Endothelial cell of umbilical vein (primary cell): ENCODE measurements at regions not wholly inside any gene's neighbourhood (a gene's known extent, or its start where the extent isn't known, plus 50 kb on each side); places are given as distances from the start of the nearest gene placed in this dataset.

Source experiments
- CTCF ChIP-seq, 2 donors: IDR thresholded peaks; 1 replicate in 1 of 2; 2 replicates in 1 of 2; pipeline ENCODE4 v1.5.1; 2011; ENCODE audit warnings: low read length in 2 of 2, mild to moderate bottlenecking in 2 of 2, moderate library complexity in 2 of 2, control low read depth in 1 of 2, inconsistent platforms in 1 of 2, low read depth in 1 of 2; ENCODE audit not compliant: insufficient read depth in 1 of 2; ENCODE audit errors: extremely low read depth in 1 of 2
- EZH2 ChIP-seq: IDR thresholded peaks from 2 replicates; pipeline ENCODE4 v1.6.1; 2012; ENCODE audit warnings: borderline replicate concordance, low read depth, mild to moderate bottlenecking, moderate library complexity, low read length, inconsistent platforms; ENCODE audit not compliant: severe bottlenecking
- GATA2 ChIP-seq: IDR thresholded peaks from 2 replicates; pipeline ENCODE4 v1.7.0; 2011; ENCODE audit warnings: low read depth, mild to moderate bottlenecking, moderate library complexity, mixed read lengths, low read length; ENCODE audit not compliant: insufficient read length, insufficient read depth
- JUN ChIP-seq: IDR thresholded peaks from 2 replicates; pipeline ENCODE4 v1.6.1; 2011; ENCODE audit warnings: borderline replicate concordance, low read depth; ENCODE audit not compliant: insufficient read length, insufficient read depth
- MYC ChIP-seq: IDR thresholded peaks from one replicate; pipeline ENCODE4 v1.6.1; 2011; ENCODE audit warnings: mild to moderate bottlenecking, low read depth, low read length
- POLR2A ChIP-seq: IDR thresholded peaks from 2 replicates; pipeline ENCODE4 v1.6.1; 2012; ENCODE audit warnings: low read depth, mild to moderate bottlenecking, control low read depth, low read length
- POLR2AphosphoS5 ChIP-seq: IDR thresholded peaks from 2 replicates; pipeline ENCODE4 v1.6.1; 2012; ENCODE audit warnings: low read depth, mild to moderate bottlenecking, control low read depth, low read length, moderate library complexity; ENCODE audit not compliant: insufficient read depth

GRCh38 chr2:59181347-59181746 lies 940.2 kb upstream of the FANCL start:
- no peak for TF ChIP-seq POLR2A
- no peak for TF ChIP-seq MYC
- no peak for TF ChIP-seq CTCF (IDR thresholded peaks at IDR 0.05; ENCODE audit: extremely low read depth in 1 of 2, insufficient read depth in 1 of 2, low read depth in 1 of 2, low read length in 2 of 2)
- no peak for TF ChIP-seq POLR2AphosphoS5
- TF ChIP-seq JUN: no peak
- TF ChIP-seq GATA2: no peak
- TF ChIP-seq EZH2: no peak
